ENCODE measurements at regions not wholly inside any gene's neighbourhood (a gene's known extent, or its start where the extent isn't known, plus 50 kb on each side); places are given as distances from the start of the nearest gene placed in this dataset.

GRCh38 chr5:87156631-87157030, 111.1 kb upstream of the RASA1 start:
- Histone ChIP-seq H3K4me1 (no peaks in the 10 kb centered on the region), H3K79me2 (no peaks in the 10 kb centered on the region), H3K36me3 (ENCODE audit: control insufficient read depth, insufficient read depth, low read length) (no peaks in the 10 kb centered on the region), H3K9me3 (ENCODE audit: control insufficient read depth, low read length) (no peaks in the 10 kb centered on the region), H3K4me2 (ENCODE audit: low read length) (no peak overlapping the region), H3K4me3 (ENCODE audit: low read depth, low read length) (no peak overlapping the region), H3K27me3 (ENCODE audit: control insufficient read depth, insufficient read depth, low read length) (no peaks in the 10 kb centered on the region), H3K9ac (no peak overlapping the region), H3K27ac (no peak overlapping the region), H2AFZ (no peak overlapping the region)
- no peak for TF ChIP-seq CTCF (IDR thresholded peaks at IDR 0.05)

- Histone ChIP-seq H3K9ac (no peak overlapping the region), H3K79me2 (no peaks in the 10 kb centered on the region), H3K36me3 (ENCODE audit: control insufficient read depth, insufficient read depth, low read length) (no peaks in the 10 kb centered on the region), H3K4me2 (ENCODE audit: low read length) (no peak overlapping the region), H3K9me3 (ENCODE audit: control insufficient read depth, low read length) (no peaks in the 10 kb centered on the region), H3K27me3 (ENCODE audit: control insufficient read depth, insufficient read depth, low read length) (no peaks in the 10 kb centered on the region), H3K4me3 (ENCODE audit: low read depth, low read length) (no peak overlapping the region), H3K4me1 (no peaks in the 10 kb centered on the region), H3K27ac (no peak overlapping the region), H2AFZ (no peak overlapping the region)
- no peak for TF ChIP-seq CTCF (IDR thresholded peaks at IDR 0.05)
Measured at GRCh38 chr5:87164409-87164808, 103.3 kb upstream of the RASA1 start.

- H3K79me2 ChIP-seq: no peaks in the 10 kb centered on the region
- H3K9me3 ChIP-seq (ENCODE audit: control insufficient read depth, low read length): no peaks in the 10 kb centered on the region
Measured at GRCh38 chr5:87169300-87169991, 98.2 kb upstream of the RASA1 start.

GRCh38 chr5:87170799-87171198, 96.9 kb upstream of the RASA1 start:
- Histone ChIP-seq H3K79me2 (no peaks in the 10 kb centered on the region), H3K27me3 (ENCODE audit: control insufficient read depth, insufficient read depth, low read length) (no peaks in the 10 kb centered on the region), H3K4me2 (ENCODE audit: low read length) (no peak overlapping the region), H2AFZ (no peak overlapping the region), H3K4me3 (ENCODE audit: low read depth, low read length) (no peak overlapping the region), H3K9ac (no peak overlapping the region), H3K27ac (no peak overlapping the region), H3K36me3 (ENCODE audit: control insufficient read depth, insufficient read depth, low read length) (no peaks in the 10 kb centered on the region), H3K4me1 (no peaks in the 10 kb centered on the region), H3K9me3 (ENCODE audit: control insufficient read depth, low read length) (no peaks in the 10 kb centered on the region)
- no peak for TF ChIP-seq CTCF (IDR thresholded peaks at IDR 0.05)

More at GRCh38 chr5:87169300-87169991, 98.2 kb upstream of the RASA1 start:
- Histone ChIP-seq H3K4me1 (no peaks in the 10 kb centered on the region), H3K4me3 (ENCODE audit: low read depth, low read length) (no peak overlapping the region), H3K36me3 (ENCODE audit: control insufficient read depth, insufficient read depth, low read length) (no peaks in the 10 kb centered on the region), H3K4me2 (ENCODE audit: low read length) (no peak overlapping the region), H2AFZ (no peak overlapping the region), H3K27me3 (ENCODE audit: control insufficient read depth, insufficient read depth, low read length) (no peaks in the 10 kb centered on the region), H3K27ac (no peak overlapping the region), H3K9ac (no peak overlapping the region)
- no peak for TF ChIP-seq CTCF (IDR thresholded peaks at IDR 0.05)

- Histone ChIP-seq H3K9me3 (ENCODE audit: control insufficient read depth, low read length) (no peaks in the 10 kb centered on the region), H3K4me2 (ENCODE audit: low read length) (no peak overlapping the region), H3K79me2 (no peaks in the 10 kb centered on the region), H3K27me3 (ENCODE audit: control insufficient read depth, insufficient read depth, low read length) (no peaks in the 10 kb centered on the region), H3K36me3 (ENCODE audit: control insufficient read depth, insufficient read depth, low read length) (no peaks in the 10 kb centered on the region), H3K4me1 (no peaks in the 10 kb centered on the region), H3K27ac (no peak overlapping the region), H2AFZ (no peak overlapping the region), H3K4me3 (ENCODE audit: low read depth, low read length) (no peak overlapping the region), H3K9ac (no peak overlapping the region)
- no peak for TF ChIP-seq CTCF (IDR thresholded peaks at IDR 0.05)
Measured at GRCh38 chr5:87182649-87183048, 85.0 kb upstream of the RASA1 start.

All from parathyroid adenoma (tissue), 2 donors.